Heart right ventricle (tissue), 16 donors: ENCODE measurements at regions not wholly inside any gene's neighbourhood (a gene's known extent, or its start where the extent isn't known, plus 50 kb on each side); places are given as distances from the start of the nearest gene placed in this dataset.

Source experiments
- ATAC-seq, 8 donors: fragments of 200-7000 bp; cut with Tn5 transposase; one replicate each; pipeline ENCODE4 v1.9.1; 2020; ENCODE audit warnings: mild to moderate bottlenecking in 8 of 8, moderate library complexity in 8 of 8, moderate number of reproducible peaks in 1 of 8
- DNase-seq, 2 donors: peaks; one replicate each; pipeline ENCODE4 v3.0.0-alpha.2; 2020
- H3K27ac ChIP-seq, 10 donors: fragments of 200-600 bp; sonication (generic) in 2 of 10; one replicate each; pipeline versions ENCODE4 v1.5.0 to v1.8.0; 2020 to 2022; ENCODE audit warnings: mild to moderate bottlenecking in 3 of 10
- H3K27me3 ChIP-seq, 7 donors: fragments of 200-600 bp; one replicate each; pipeline ENCODE4 v1.8.0; 2021 to 2022; ENCODE audit warnings: mild to moderate bottlenecking in 2 of 7
- H3K36me3 ChIP-seq, 9 donors: fragments of 200-600 bp; sonication (generic) in 1 of 9; one replicate each; pipeline versions ENCODE4 v1.5.0 to v1.8.0; 2020 to 2022; ENCODE audit warnings: mild to moderate bottlenecking in 2 of 9
- H3K4me1 ChIP-seq, 9 donors: fragments of 200-600 bp; sonication (generic) in 1 of 9; one replicate each; pipeline versions ENCODE4 v1.5.0 to v1.8.0; 2020 to 2022; ENCODE audit warnings: mild to moderate bottlenecking in 4 of 9
- H3K4me3 ChIP-seq, 10 donors: fragments of 200-600 bp; sonication (generic) in 2 of 10; one replicate each; pipeline versions ENCODE4 v1.5.0 to v1.8.0; 2020 to 2022; ENCODE audit warnings: mild to moderate bottlenecking in 7 of 10, moderate library complexity in 2 of 10
- H3K9me3 ChIP-seq, 11 donors: fragments of 200-600 bp in 10 of 11; sonication (generic) in 2 of 11; one replicate each; pipeline versions ENCODE4 v1.5.0 to v1.8.0; 2013 to 2022; ENCODE audit warnings: mild to moderate bottlenecking in 2 of 11, control low read depth in 1 of 11, moderate library complexity in 1 of 11
- WGBS, 2 donors: extraction: QIAGEN DNeasy Blood & Tissue Kit; methylation state at CpG; one replicate each; pipeline ENCODE4 v1.1.7; 2013; ENCODE audit warnings: inconsistent platforms in 1 of 2; 5-methylcytosine and 5-hydroxymethylcytosine counted together
- intact Hi-C, 10 donors: fragments of 100-400 bp; cut with DNase I; formaldehyde crosslinking; loops; one replicate each; pipeline versions ENCODE4 v1.11.1 to v1.14.2; 2022
- TF ChIP-seq, protein P1 (sequence below), 9 donors: fragments of 200-600 bp; sonication (generic) in 2 of 9; IDR thresholded peaks; one replicate each; pipeline versions ENCODE4 v1.5.0 to v1.8.0; 2021 to 2022; ENCODE audit warnings: antibody characterized with exemption in 9 of 9, mild to moderate bottlenecking in 5 of 9, moderate library complexity in 1 of 9
- donor health status: Arrhythmogenic right ventricular cardiomyopathy.
- donor health status: ischemic (EF 13 %, LVEDD 7.1; RV severe dilation, severe dysfunction).
- donor health status: healthy with polysubstance abuse.
- donor health status: DM: no; HTN: yes; CAD: no.
- donor health status: DM: no; HTN: no; CAD: no.
- donor health status: ischemic (EF 25% LVEDD 6.9; RV normal size, moderate dysfunction).
- donor health status: ischemic (EF 25% LVEDD 5.7; RV mildly dilated, moderate dysfunction).
- donor health status: healthy.
- donor health status: DM: yes; HTN: yes; CAD: no.
- donor health status: Ischemic cardiomyopathy.
- donor health status: ischemic (EF 35%, LVEDD 5.7; RV mildly dilated, moderate dysfunction).
- donor health status: nonischemic (EF 11% LVEDD 7.7; RV severe dilation, severe dysfunction).
- donor health status: DM: yes; HTN: yes; CAD: no.
- donor health status: PGD.
- donor health status: ischemic (EF 29% LVEDD 5.4; RV normal size, mild dysfunction).
- donor health status: nonischemic (EF 23%, LVEDD 6.1; RV moderate dilation, normal function).

DNA sequence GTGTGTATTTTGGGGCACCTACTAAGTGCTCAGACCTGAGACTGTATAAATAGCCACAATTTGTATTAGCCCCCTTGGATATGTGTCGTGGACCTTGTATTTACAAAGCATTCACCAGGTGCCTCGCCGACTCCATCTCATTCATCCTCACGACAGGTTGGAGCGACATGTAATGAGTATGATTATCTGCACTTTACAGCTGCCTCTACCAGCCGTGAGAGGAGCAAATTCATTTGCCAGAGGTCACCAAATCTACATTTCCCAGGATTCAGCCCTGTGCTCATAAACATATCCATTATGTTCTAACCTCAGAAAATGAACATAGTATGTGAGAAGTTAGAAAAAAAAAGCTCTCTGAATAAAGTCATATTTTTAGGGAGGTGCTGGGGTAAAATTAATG, 167.4 kb downstream of the ZDHHC21 start:
- intact Hi-C loops = no loop called here
- WGBS, 2 donors = 80 to 84% methylated on average over 6 of the region's 6 CpGs
- H3K27me3 ChIP-seq = no peaks in the 10 kb centered on the region
- no peaks in the 10 kb centered on the region for H3K9me3 ChIP-seq
- peaks cover 0 to 16% (median 0%) of the 10 kb centered on the region in 9 donors for H3K4me1 ChIP-seq
- TF ChIP-seq, protein P1, sequence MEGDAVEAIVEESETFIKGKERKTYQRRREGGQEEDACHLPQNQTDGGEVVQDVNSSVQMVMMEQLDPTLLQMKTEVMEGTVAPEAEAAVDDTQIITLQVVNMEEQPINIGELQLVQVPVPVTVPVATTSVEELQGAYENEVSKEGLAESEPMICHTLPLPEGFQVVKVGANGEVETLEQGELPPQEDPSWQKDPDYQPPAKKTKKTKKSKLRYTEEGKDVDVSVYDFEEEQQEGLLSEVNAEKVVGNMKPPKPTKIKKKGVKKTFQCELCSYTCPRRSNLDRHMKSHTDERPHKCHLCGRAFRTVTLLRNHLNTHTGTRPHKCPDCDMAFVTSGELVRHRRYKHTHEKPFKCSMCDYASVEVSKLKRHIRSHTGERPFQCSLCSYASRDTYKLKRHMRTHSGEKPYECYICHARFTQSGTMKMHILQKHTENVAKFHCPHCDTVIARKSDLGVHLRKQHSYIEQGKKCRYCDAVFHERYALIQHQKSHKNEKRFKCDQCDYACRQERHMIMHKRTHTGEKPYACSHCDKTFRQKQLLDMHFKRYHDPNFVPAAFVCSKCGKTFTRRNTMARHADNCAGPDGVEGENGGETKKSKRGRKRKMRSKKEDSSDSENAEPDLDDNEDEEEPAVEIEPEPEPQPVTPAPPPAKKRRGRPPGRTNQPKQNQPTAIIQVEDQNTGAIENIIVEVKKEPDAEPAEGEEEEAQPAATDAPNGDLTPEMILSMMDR (IDR thresholded peaks at IDR 0.05) = no peak
- no peak overlapping the region for H3K4me3 ChIP-seq
- H3K36me3 ChIP-seq = no peaks in the 10 kb centered on the region
- ATAC-seq (no peak), DNase-seq (no peak)
- no peak overlapping the region for H3K27ac ChIP-seq

DNA sequence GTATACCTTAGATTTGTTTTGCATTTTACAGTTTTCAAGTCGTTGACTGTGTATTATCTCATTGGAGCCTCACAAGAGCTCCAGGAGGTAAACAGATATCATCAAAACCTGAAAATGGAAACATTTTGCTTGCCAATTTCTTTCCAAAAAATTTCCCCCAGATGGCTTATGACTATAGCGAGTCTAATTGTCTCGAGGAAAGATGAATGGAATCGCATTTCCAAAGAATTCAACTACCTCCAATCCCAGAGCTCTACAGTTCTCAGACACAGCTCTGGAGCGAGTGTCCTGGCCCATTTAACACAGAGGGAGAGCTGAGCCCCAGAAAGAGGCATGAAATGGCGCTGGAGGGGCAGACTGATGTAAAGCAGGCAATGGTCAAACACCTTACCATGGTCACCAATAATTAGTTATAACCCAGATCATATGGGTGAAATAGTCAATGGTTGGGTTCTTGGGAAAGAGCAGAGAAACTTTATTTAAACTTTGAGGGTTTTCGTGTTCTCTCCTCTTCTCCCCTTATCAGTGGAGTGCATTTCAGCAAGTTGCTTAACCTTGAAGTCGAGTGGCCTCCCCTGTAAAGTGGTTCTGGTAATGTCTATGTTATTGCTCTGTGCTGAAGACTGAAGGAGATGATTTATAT, 168.2 kb downstream of the ZDHHC21 start:
- H3K36me3 ChIP-seq = no peaks in the 10 kb centered on the region
- WGBS, 2 donors = 83 to 88% methylated on average over 8 of the region's 8 CpGs
- intact Hi-C loops = no loop called here
- TF ChIP-seq, protein P1 (IDR thresholded peaks at IDR 0.05) = no peak
- ATAC-seq (no peak), DNase-seq (no peak)
- no peak overlapping the region for H3K27ac ChIP-seq
- no peaks in the 10 kb centered on the region for H3K27me3 ChIP-seq
- no peak overlapping the region for H3K4me3 ChIP-seq
- H3K4me1 ChIP-seq = peaks cover 0 to 16% (median 0%) of the 10 kb centered on the region in 9 donors
- no peaks in the 10 kb centered on the region for H3K9me3 ChIP-seq

DNA sequence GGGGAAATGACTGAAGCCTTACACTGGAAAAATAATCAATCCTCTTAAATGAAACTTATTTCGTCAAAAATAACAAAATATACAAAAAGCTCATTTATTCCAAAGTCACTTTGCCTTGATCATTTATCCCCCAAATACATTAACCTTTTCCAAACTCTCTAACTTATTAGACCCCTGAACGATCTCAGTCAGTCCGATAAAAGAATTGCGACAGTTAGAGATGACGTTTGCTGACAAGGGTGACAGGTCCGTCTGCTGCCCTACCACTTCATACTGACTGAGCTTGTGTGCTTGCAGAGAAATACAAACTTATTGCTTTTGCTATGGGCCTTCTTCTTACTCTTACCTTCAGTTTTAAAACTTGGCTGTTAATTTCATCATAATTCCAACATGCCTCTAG, 169.7 kb downstream of the ZDHHC21 start:
- no peaks in the 10 kb centered on the region for H3K27me3 ChIP-seq
- ATAC-seq (no peak), DNase-seq (no peak)
- H3K36me3 ChIP-seq = no peaks in the 10 kb centered on the region
- H3K9me3 ChIP-seq = no peaks in the 10 kb centered on the region
- intact Hi-C loops = no loop called here
- WGBS, 2 donors = 93 to 94% methylated on average over 6 of the region's 6 CpGs
- no peak overlapping the region for H3K27ac ChIP-seq
- H3K4me3 ChIP-seq = no peak overlapping the region
- TF ChIP-seq, protein P1 (IDR thresholded peaks at IDR 0.05) = no peak
- H3K4me1 ChIP-seq = peaks cover 0 to 7% (median 0%) of the 10 kb centered on the region in 9 donors

DNA sequence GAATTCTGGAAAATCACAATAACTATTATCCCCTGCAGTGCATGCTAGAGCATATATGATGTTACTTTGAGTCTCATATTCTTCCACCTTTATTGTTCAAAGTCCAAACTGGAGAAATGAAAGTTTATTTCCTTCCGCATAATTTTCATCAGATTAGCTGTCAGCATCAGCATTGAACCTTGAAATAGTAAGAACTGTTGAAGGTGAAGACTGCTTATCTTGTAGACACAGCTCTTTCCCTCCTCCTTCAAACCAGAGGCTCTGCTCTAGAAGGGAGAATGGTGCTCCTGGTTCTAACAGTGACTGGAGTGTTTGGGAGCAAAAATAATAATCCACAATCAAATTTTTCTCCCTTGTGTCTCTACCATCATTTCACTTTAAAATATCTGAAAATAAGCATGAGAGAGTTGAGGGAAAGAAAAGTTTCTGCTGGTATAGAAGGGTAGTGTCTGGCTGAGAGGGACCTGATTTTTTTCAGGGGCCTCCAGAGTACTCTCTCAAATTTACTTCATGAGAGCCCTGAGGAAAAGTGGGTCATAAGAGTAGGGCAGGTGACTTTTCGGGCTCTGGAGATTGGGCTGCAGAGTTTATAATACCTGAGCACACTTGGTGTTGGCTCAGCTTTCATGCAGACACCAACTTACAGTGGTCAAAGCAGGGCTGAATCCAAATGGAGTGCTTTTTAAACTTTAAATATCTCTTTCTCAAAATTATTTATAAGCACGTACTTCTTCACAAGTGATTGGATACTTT, 170.4 kb downstream of the ZDHHC21 start:
- intact Hi-C loops = no loop called here
- Histone ChIP-seq H3K9me3 (no peaks in the 10 kb centered on the region), H3K4me3 (no peak overlapping the region), H3K27ac (no peak overlapping the region), H3K27me3 (no peaks in the 10 kb centered on the region), H3K4me1 (no peaks in the 10 kb centered on the region), H3K36me3 (no peaks in the 10 kb centered on the region)
- TF ChIP-seq, protein P1 (IDR thresholded peaks at IDR 0.05) = no peak
- WGBS, 2 donors = 91% methylated on average over 3 of the region's 3 CpGs
- no peak for ATAC-seq
- no peak for DNase-seq
